Lower leg skin (tissue), 3 donors: ENCODE measurements at regions not wholly inside any gene's neighbourhood (a gene's known extent, or its start where the extent isn't known, plus 50 kb on each side); places are given as distances from the start of the nearest gene placed in this dataset.

Source experiments
- CTCF ChIP-seq, 3 donors: fragments of 450-650 bp; IDR thresholded peaks; one replicate each; pipeline ENCODE4 v1.5.1; 2016; ENCODE audit warnings: antibody characterized with exemption in 3 of 3, mild to moderate bottlenecking in 3 of 3, moderate library complexity in 2 of 3
- POLR2A ChIP-seq, 2 donors: fragments of 450-650 bp; IDR thresholded peaks; one replicate each; pipeline ENCODE4 v1.6.1; 2016 to 2017; ENCODE audit warnings: antibody characterized with exemption in 2 of 2, mild to moderate bottlenecking in 1 of 2, moderate library complexity in 1 of 2

DNA sequence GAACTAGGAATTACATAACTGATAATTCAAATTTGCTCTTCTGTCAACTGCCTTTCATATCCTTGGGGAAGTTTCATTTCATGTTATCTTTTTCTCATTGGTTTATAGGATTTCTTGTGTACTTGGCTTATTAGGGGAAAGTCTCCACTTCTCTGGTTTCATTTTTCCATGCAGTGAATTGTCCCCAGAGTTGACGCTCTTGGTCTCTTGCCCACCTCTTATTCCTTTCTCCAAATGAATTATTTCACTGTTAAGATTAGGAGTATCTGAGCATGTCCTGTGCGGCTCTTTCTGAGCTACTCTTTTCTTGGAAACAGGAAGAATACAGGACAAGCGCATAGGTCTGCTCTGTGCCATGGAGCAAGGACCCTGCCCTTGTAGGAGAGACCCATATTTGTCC, 104.8 kb downstream of the POSTN start:
- TF ChIP-seq CTCF (IDR thresholded peaks at IDR 0.05) = no peak
- no peak for TF ChIP-seq POLR2A (IDR thresholded peaks at IDR 0.05)
